Neuronal stem cell (in vitro differentiated cells): ENCODE measurements at regions not wholly inside any gene's neighbourhood (a gene's known extent, or its start where the extent isn't known, plus 50 kb on each side); places are given as distances from the start of the nearest gene placed in this dataset.

ENCODE experiments used
- DNase-seq: peaks from one replicate; pipeline ENCODE4 v3.0.0-alpha.2; 2013; ENCODE audit warnings: low spot score
- H2AFZ ChIP-seq: one replicate; pipeline ENCODE4 v1.6.1; 2013; ENCODE audit warnings: mild to moderate bottlenecking, low read length, inconsistent platforms
- H2AK5ac ChIP-seq: 2 replicates; pipeline ENCODE4 v1.6.1; 2013; ENCODE audit warnings: low read depth, mild to moderate bottlenecking, inconsistent platforms, low read length, moderate library complexity, mixed read lengths
- H2BK120ac ChIP-seq: 2 replicates; pipeline ENCODE4 v1.6.1; 2013; ENCODE audit warnings: low read depth, mild to moderate bottlenecking, inconsistent platforms, low read length, moderate library complexity, mixed read lengths
- H2BK12ac ChIP-seq: one replicate; pipeline ENCODE4 v1.6.1; 2013; ENCODE audit warnings: low read length, inconsistent platforms
- H2BK15ac ChIP-seq: 2 replicates; pipeline ENCODE4 v1.6.1; 2013; ENCODE audit warnings: mild to moderate bottlenecking, low read length, inconsistent platforms, mixed read lengths
- H2BK5ac ChIP-seq: one replicate; pipeline ENCODE4 v1.6.1; 2013; ENCODE audit warnings: inconsistent platforms, mild to moderate bottlenecking, low read length, moderate library complexity
- H3K14ac ChIP-seq: one replicate; pipeline ENCODE4 v1.6.1; 2013; ENCODE audit warnings: low read length, inconsistent platforms
- H3K18ac ChIP-seq: 2 replicates; pipeline ENCODE4 v1.6.1; 2013; ENCODE audit warnings: low read length, inconsistent platforms
- H3K23ac ChIP-seq: 2 replicates; pipeline ENCODE4 v1.6.1; 2013; ENCODE audit warnings: low read depth, mild to moderate bottlenecking, mixed read lengths, low read length, inconsistent platforms; ENCODE audit not compliant: poor library complexity
- H3K27ac ChIP-seq: replicated peaks from 3 replicates; pipeline ENCODE4 v1.5.1; 2013; ENCODE audit warnings: low read length, inconsistent platforms
- H3K27me3 ChIP-seq, 3 experiments: 2 replicates each; pipeline ENCODE4 v1.6.1; 2013; ENCODE audit warnings: low read length in 3 of 3, mild to moderate bottlenecking in 2 of 3, inconsistent platforms in 1 of 3, low read depth in 1 of 3, mixed read lengths in 1 of 3, moderate library complexity in 1 of 3; ENCODE audit not compliant: control insufficient read depth in 3 of 3, insufficient read depth in 3 of 3
- H3K36me3 ChIP-seq, 2 donors: replicated peaks in 1 of 2; 2 replicates each; pipeline ENCODE4 v1.6.1; 2013; ENCODE audit warnings: low read length in 2 of 2; ENCODE audit not compliant: control insufficient read depth in 2 of 2, insufficient read depth in 2 of 2
- H3K4ac ChIP-seq: 2 replicates; pipeline ENCODE4 v1.6.1; 2013; ENCODE audit warnings: inconsistent platforms, mild to moderate bottlenecking, low read length, moderate library complexity
- H3K4me1 ChIP-seq, 2 donors: 1 replicate in 1 of 2; 2 replicates in 1 of 2; pipeline ENCODE4 v1.6.1; 2013; ENCODE audit warnings: low read length in 2 of 2, low read depth in 1 of 2; ENCODE audit not compliant: control insufficient read depth in 2 of 2, insufficient read depth in 1 of 2
- H3K4me2 ChIP-seq: one replicate; pipeline ENCODE4 v1.6.1; 2013; ENCODE audit warnings: mild to moderate bottlenecking, low read length, inconsistent platforms; ENCODE audit not compliant: insufficient read depth, poor library complexity, severe bottlenecking
- H3K4me3 ChIP-seq, 2 donors: 2 replicates each; pipeline ENCODE4 v1.5.1; 2013; ENCODE audit warnings: low read length in 2 of 2, mild to moderate bottlenecking in 2 of 2, inconsistent platforms in 1 of 2, moderate library complexity in 1 of 2
- H3K79me1 ChIP-seq: one replicate; pipeline ENCODE4 v1.6.1; 2013; ENCODE audit warnings: low read depth, mild to moderate bottlenecking, inconsistent platforms, low read length, moderate library complexity
- H3K9ac ChIP-seq: one replicate; pipeline ENCODE4 v1.6.1; 2013; ENCODE audit warnings: mild to moderate bottlenecking, low read depth, low read length, inconsistent platforms; ENCODE audit not compliant: poor library complexity
- H3K9me3 ChIP-seq, 2 donors: replicated peaks in 1 of 2; 2 replicates each; pipeline versions ENCODE3 to v1.6.1; 2013; ENCODE audit warnings: low read length in 2 of 2, mild to moderate bottlenecking in 2 of 2, inconsistent platforms in 1 of 2, low read depth in 1 of 2, mixed read lengths in 1 of 2, moderate library complexity in 1 of 2; ENCODE audit not compliant: control insufficient read depth in 2 of 2, insufficient read depth in 1 of 2
- H4K8ac ChIP-seq: one replicate; pipeline ENCODE4 v1.6.1; 2013; ENCODE audit warnings: low read depth, mild to moderate bottlenecking, inconsistent platforms, low read length, moderate library complexity
- H4K91ac ChIP-seq: one replicate; pipeline ENCODE4 v1.6.1; 2013; ENCODE audit warnings: low read length, low read depth, mild to moderate bottlenecking, inconsistent platforms; ENCODE audit not compliant: poor library complexity
- WGBS, 2 donors: extraction: QIAGEN DNeasy Blood & Tissue Kit; methylation state at CpG; one replicate each; pipeline ENCODE4 v1.1.7; 2013; ENCODE audit warnings: missing lambda C conversion rate in 2 of 2, mixed read lengths in 1 of 2; ENCODE audit not compliant: insufficient read length in 2 of 2, insufficient replicate concordance in 1 of 2; ENCODE audit errors: extremely low coverage in 2 of 2; 5-methylcytosine and 5-hydroxymethylcytosine counted together

DNA sequence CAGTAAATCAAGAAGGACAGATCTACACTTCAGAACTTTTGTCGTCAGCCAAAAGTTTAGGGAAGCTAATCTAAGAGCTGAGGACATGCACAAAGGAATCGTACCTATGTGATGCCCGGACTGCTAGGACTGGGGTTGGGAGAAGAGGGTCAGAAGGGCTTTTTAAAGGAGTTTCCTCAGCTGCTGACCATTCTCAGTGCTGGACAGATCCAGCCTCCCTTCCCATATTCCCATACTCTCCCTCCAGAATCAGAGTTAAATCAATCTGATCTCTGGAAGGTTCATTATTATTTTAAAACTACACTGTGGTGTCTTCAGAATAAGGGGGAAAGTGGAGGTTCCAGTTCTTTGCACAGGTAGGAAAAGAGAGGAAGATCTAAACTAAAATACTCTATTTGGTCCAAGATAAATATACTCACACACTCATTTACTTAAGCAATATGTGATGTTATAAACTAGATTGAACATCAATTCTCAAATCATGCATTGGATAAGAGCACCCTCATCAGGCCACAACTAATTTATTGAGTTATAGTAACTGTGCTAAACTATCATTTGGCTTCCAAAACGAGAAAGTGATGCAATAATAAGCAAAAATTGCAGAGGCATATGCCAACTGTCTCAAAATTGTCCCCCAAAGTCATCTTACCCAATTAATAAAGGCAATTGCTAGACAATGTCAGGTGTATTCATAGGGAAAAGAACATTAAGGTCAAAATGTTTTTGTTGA, 124.7 kb downstream of the HNRNPD start:
- Histone ChIP-seq H2BK12ac (no peak overlapping the region), H3K27ac (no peak overlapping the region), H2AFZ (no peak overlapping the region), H3K4me3 (no peak overlapping the region), H4K8ac (no peak overlapping the region), H2AK5ac (no peak overlapping the region), H3K4me1 (no peaks in the 10 kb centered on the region), H3K14ac (no peak overlapping the region), H2BK5ac (no peak overlapping the region), H3K4me2 (no peak overlapping the region), H3K9me3 (no peaks in the 10 kb centered on the region), H3K36me3 (no peaks in the 10 kb centered on the region), H3K4ac (no peak overlapping the region), H2BK120ac (no peak overlapping the region), H3K9ac (no peak overlapping the region), H3K27me3 (no peaks in the 10 kb centered on the region), H3K18ac (no peak overlapping the region), H3K23ac (no peak overlapping the region), H2BK15ac (no peak overlapping the region), H4K91ac (no peak overlapping the region), H3K79me1 (no peaks in the 10 kb centered on the region)
- no CpG with 5 or more reads among the region's 4 CpGs for WGBS, 2 donors
- no peak for DNase-seq

DNA sequence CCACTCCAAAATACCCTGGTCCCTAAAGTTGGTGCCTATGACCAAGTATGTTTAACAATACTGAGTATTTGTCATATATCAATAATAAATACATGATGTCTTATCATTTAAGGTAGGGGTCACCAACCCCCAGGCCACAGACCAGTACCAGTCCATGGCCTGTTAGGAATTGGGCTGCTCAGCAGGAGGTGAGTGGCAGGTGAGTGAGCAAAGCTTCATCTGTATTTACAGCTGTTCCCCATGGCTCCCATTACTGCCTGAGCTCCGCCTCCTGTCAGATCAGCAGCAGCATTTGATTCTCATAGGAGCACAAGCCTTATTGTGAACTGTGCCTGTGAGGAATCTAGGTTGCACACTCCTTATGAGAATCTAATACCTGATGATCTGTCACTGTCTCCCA, 126.2 kb downstream of the HNRNPD start:
- Histone ChIP-seq H2BK15ac (no peak overlapping the region), H3K9ac (no peak overlapping the region), H2AK5ac (no peak overlapping the region), H3K4ac (no peak overlapping the region), H3K4me2 (no peak overlapping the region), H3K4me3 (no peak overlapping the region), H3K27ac (no peak overlapping the region), H3K14ac (no peak overlapping the region), H3K9me3 (no peaks in the 10 kb centered on the region), H2AFZ (no peak overlapping the region), H4K91ac (no peak overlapping the region), H3K4me1 (no peaks in the 10 kb centered on the region), H2BK12ac (no peak overlapping the region), H3K23ac (no peak overlapping the region), H3K27me3 (no peaks in the 10 kb centered on the region), H2BK120ac (no peak overlapping the region), H3K36me3 (no peaks in the 10 kb centered on the region), H4K8ac (no peak overlapping the region), H3K79me1 (no peaks in the 10 kb centered on the region), H2BK5ac (no peak overlapping the region), H3K18ac (no peak overlapping the region)
- no CpG with 5 or more reads among the region's 1 CpG for WGBS, 2 donors
- no peak for DNase-seq

DNA sequence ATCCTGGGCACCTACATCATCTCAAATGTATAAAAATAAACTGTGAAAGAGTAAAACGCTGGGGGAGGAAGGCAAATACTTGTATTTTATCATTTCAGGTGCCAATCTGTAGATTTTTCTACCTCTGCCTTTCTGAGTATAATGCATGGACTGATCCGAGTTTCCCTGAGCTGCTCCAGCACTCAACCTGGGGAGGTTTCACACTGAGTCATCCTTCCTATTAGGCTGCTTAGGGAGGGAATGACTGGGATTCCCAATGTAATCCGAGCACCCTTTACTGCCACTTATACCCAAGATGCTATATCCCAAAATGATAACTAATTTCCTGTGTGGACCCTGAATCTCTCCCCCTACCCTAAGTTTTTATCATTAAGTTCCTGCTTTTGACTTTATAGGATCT, 126.6 kb downstream of the HNRNPD start:
- no peaks in the 10 kb centered on the region for H3K4me1 ChIP-seq
- no peak overlapping the region for H2AK5ac ChIP-seq
- H2BK5ac ChIP-seq: no peak overlapping the region
- H3K9me3 ChIP-seq: no peaks in the 10 kb centered on the region
- no peak overlapping the region for H4K8ac ChIP-seq
- no peak for DNase-seq
- no peak overlapping the region for H3K14ac ChIP-seq
- H2BK12ac ChIP-seq: no peak overlapping the region
- no peak overlapping the region for H3K4me2 ChIP-seq
- no peaks in the 10 kb centered on the region for H3K36me3 ChIP-seq
- no CpG with 5 or more reads among the region's 3 CpGs for WGBS, 2 donors
- no peak overlapping the region for H3K27ac ChIP-seq
- no peak overlapping the region for H3K18ac ChIP-seq
- no peaks in the 10 kb centered on the region for H3K27me3 ChIP-seq
- no peak overlapping the region for H3K9ac ChIP-seq
- no peak overlapping the region for H3K4me3 ChIP-seq
- H2BK15ac ChIP-seq: no peak overlapping the region
- H3K79me1 ChIP-seq: no peaks in the 10 kb centered on the region
- H4K91ac ChIP-seq: no peak overlapping the region
- no peak overlapping the region for H2AFZ ChIP-seq
- H2BK120ac ChIP-seq: no peak overlapping the region
- H3K4ac ChIP-seq: no peak overlapping the region
- H3K23ac ChIP-seq: no peak overlapping the region

DNA sequence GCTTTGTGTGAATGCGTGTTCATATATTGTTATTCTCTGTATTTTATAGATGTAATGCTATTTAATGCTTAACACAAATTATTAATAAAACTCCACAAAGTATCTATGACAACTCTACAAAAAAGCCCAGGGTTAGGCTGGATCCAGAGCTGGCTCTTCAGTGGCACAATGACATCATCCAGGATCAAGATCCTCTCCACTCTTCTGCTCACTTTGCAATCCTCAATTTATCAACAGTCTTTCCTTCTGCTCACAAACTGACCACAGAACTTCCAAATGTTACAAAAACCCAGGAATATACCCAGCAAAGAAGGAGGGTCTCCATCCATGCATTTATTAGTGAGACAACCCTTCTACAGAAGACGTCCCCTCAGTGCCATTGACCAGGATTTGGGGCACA, 132.3 kb downstream of the HNRNPD start:
- Histone ChIP-seq H3K36me3 (no peaks in the 10 kb centered on the region), H4K8ac (no peak overlapping the region), H3K4me3 (no peak overlapping the region), H2AFZ (no peak overlapping the region), H3K23ac (no peak overlapping the region), H2AK5ac (no peak overlapping the region), H2BK120ac (no peak overlapping the region), H4K91ac (no peak overlapping the region), H3K9ac (no peak overlapping the region), H3K79me1 (no peaks in the 10 kb centered on the region), H3K4me1 (no peaks in the 10 kb centered on the region), H3K27ac (no peak overlapping the region), H2BK5ac (no peak overlapping the region), H3K4me2 (no peak overlapping the region), H3K18ac (no peak overlapping the region), H3K27me3 (no peaks in the 10 kb centered on the region), H3K4ac (no peak overlapping the region), H3K14ac (no peak overlapping the region), H2BK15ac (no peak overlapping the region), H2BK12ac (no peak overlapping the region), H3K9me3 (no peaks in the 10 kb centered on the region)
- no peak for DNase-seq
- no CpG with 5 or more reads among the region's 2 CpGs for WGBS, 2 donors
